Body of pancreas (tissue), 4 donors: ENCODE measurements at regions not wholly inside any gene's neighbourhood (a gene's known extent, or its start where the extent isn't known, plus 50 kb on each side); places are given as distances from the start of the nearest gene placed in this dataset.

Experiments
- ATAC-seq: fragments of 150-250 bp; one replicate; pipeline ENCODE4 v1.9.1; 2016
- DNase-seq, 4 donors: peaks; one replicate each; pipeline ENCODE4 v3.0.0-alpha.2; 2019
- H3K27ac ChIP-seq, 4 donors: fragments of 200-600 bp; sonication (generic); 1 replicate in 3 of 4; 2 replicates in 1 of 4; pipeline versions ENCODE4 v1.5.1 to v1.6.1; 2016 to 2019; ENCODE audit warnings: mild to moderate bottlenecking in 1 of 4, mixed read lengths in 1 of 4, moderate library complexity in 1 of 4
- H3K27me3 ChIP-seq, 2 donors: fragments of 200-600 bp; sonication (generic); one replicate each; pipeline ENCODE4 v1.6.0; 2016; ENCODE audit warnings: mild to moderate bottlenecking in 1 of 2
- H3K36me3 ChIP-seq, 2 donors: fragments of 200-600 bp; sonication (generic); replicated peaks in 1 of 2; 2 replicates each; pipeline ENCODE4 v1.5.1; 2016; ENCODE audit warnings: low read depth in 2 of 2; ENCODE audit not compliant: insufficient read depth in 1 of 2
- H3K4me1 ChIP-seq: fragments of 200-600 bp; sonication (generic); one replicate; pipeline ENCODE4 v1.6.0; 2016
- H3K4me3 ChIP-seq, 2 donors: fragments of 200-600 bp; sonication (generic); 1 replicate in 1 of 2; 2 replicates in 1 of 2; pipeline ENCODE4 v1.5.1; 2016 to 2019
- H3K9me3 ChIP-seq, 3 donors: fragments of 200-600 bp; sonication (generic); 1 replicate in 2 of 3; 2 replicates in 1 of 3; pipeline ENCODE4 v1.5.1; 2016
- CTCF ChIP-seq, 7 experiments: fragments of 450-650 bp in 4 of 7; fragments of 200-600 bp in 3 of 7; sonication (generic) in 3 of 7; IDR thresholded peaks; one replicate each; pipeline ENCODE4 v1.5.1; 2016 to 2019; ENCODE audit warnings: antibody characterized with exemption in 7 of 7
- POLR2A ChIP-seq, 3 donors: fragments of 450-650 bp; IDR thresholded peaks; one replicate each; pipeline ENCODE4 v1.6.1; 2016; ENCODE audit warnings: antibody characterized with exemption in 3 of 3, mild to moderate bottlenecking in 2 of 3
- WGBS, 2 donors: methylation state at CpG; one replicate each; pipeline ENCODE4 v1.1.5; 2017; 5-methylcytosine and 5-hydroxymethylcytosine counted together
- intact Hi-C: fragments of 100-400 bp; cut with DNase I; formaldehyde crosslinking; loops from one replicate; pipeline ENCODE4 v1.15.1; 2023

- WGBS, 2 donors: 53 to 62% methylated on average over 3 of the region's 3 CpGs
- Histone ChIP-seq H3K9me3 (no peaks in the 10 kb centered on the region), H3K27me3 (no peaks in the 10 kb centered on the region), H3K4me1 (no peaks in the 10 kb centered on the region), H3K4me3 (no peak overlapping the region), H3K36me3 (no peaks in the 10 kb centered on the region), H3K27ac (no peak overlapping the region)
- intact Hi-C loops: no loop called here
- no peak for DNase-seq
- ATAC-seq: no peak
- TF ChIP-seq CTCF (IDR thresholded peaks at IDR 0.05): no peak
- no peak for TF ChIP-seq POLR2A (IDR thresholded peaks at IDR 0.05)
Measured at GRCh38 chr15:54941417-54941816, 255.3 kb downstream of the RSL24D1 start.

- no peaks in the 10 kb centered on the region for H3K27me3 ChIP-seq
- no peaks in the 10 kb centered on the region for H3K9me3 ChIP-seq
- H3K4me1 ChIP-seq: no peaks in the 10 kb centered on the region
- intact Hi-C loops: no loop called here
- WGBS, 2 donors: 32 to 86% methylated on average over 1 of the region's 1 CpG
- no peak for TF ChIP-seq CTCF (IDR thresholded peaks at IDR 0.05)
- no peak for TF ChIP-seq POLR2A (IDR thresholded peaks at IDR 0.05)
- no peak for ATAC-seq
- no peaks in the 10 kb centered on the region for H3K36me3 ChIP-seq
- no peak for DNase-seq
- no peak overlapping the region for H3K27ac ChIP-seq
- H3K4me3 ChIP-seq: no peak overlapping the region
Measured at GRCh38 chr15:54917312-54917711, 279.4 kb downstream of the RSL24D1 start.

GRCh38 chr15:54915380-54915779 is 281.4 kb downstream of the RSL24D1 start:
- DNase-seq: no peak
- no peaks in the 10 kb centered on the region for H3K36me3 ChIP-seq
- no peak overlapping the region for H3K4me3 ChIP-seq
- intact Hi-C loops: no loop called here
- TF ChIP-seq CTCF (IDR thresholded peaks at IDR 0.05): no peak
- TF ChIP-seq POLR2A (IDR thresholded peaks at IDR 0.05): no peak
- H3K4me1 ChIP-seq: no peaks in the 10 kb centered on the region
- no peak overlapping the region for H3K27ac ChIP-seq
- no peak for ATAC-seq
- H3K27me3 ChIP-seq: no peaks in the 10 kb centered on the region
- H3K9me3 ChIP-seq: no peaks in the 10 kb centered on the region

GRCh38 chr15:54884312-54884711 is 312.4 kb downstream of the RSL24D1 start:
- Histone ChIP-seq H3K4me3 (no peak overlapping the region), H3K36me3 (no peaks in the 10 kb centered on the region), H3K4me1 (no peaks in the 10 kb centered on the region), H3K9me3 (peaks cover 0 to 24% (median 0%) of the 10 kb centered on the region in 3 donors), H3K27me3 (no peaks in the 10 kb centered on the region), H3K27ac (no peak overlapping the region)
- WGBS, 2 donors: 0% methylated on average over 1 of the region's 1 CpG
- DNase-seq (no peak), ATAC-seq (no peak)
- no peak for TF ChIP-seq POLR2A (IDR thresholded peaks at IDR 0.05)
- TF ChIP-seq CTCF (IDR thresholded peaks at IDR 0.05): no peak
- intact Hi-C loops: no loop called here

- peaks cover 0 to 7% (median 0%) of the 10 kb centered on the region in 3 donors for H3K9me3 ChIP-seq
- no peak for DNase-seq
- no peak for ATAC-seq
- no peak overlapping the region for H3K27ac ChIP-seq
- no peaks in the 10 kb centered on the region for H3K27me3 ChIP-seq
- no peak overlapping the region for H3K4me3 ChIP-seq
- no peaks in the 10 kb centered on the region for H3K4me1 ChIP-seq
- no peaks in the 10 kb centered on the region for H3K36me3 ChIP-seq
- TF ChIP-seq CTCF (IDR thresholded peaks at IDR 0.05) (no peak), POLR2A (IDR thresholded peaks at IDR 0.05) (no peak)
- intact Hi-C loops: no loop called here
Measured at GRCh38 chr15:54859982-54860381, 336.8 kb downstream of the RSL24D1 start.
